ENCODE measurements at regions not wholly inside any gene's neighbourhood (a gene's known extent, or its start where the extent isn't known, plus 50 kb on each side); places are given as distances from the start of the nearest gene placed in this dataset.

- no peak overlapping the region for H3K4me3 ChIP-seq (ENCODE audit: low read depth in 1 of 2, low read length in 2 of 2)
- no peaks in the 10 kb centered on the region for H3K9me3 ChIP-seq (ENCODE audit: low read length)
- H3K27me3 ChIP-seq (ENCODE audit: control insufficient read depth in 1 of 2, insufficient read depth in 2 of 2, low read length in 2 of 2), result no peaks in the 10 kb centered on the region
- H3K4me1 ChIP-seq (ENCODE audit: insufficient read depth, low read length), result no peaks in the 10 kb centered on the region
- no peak overlapping the region for H3K27ac ChIP-seq (ENCODE audit: low read depth, low read length)
- no peak overlapping the region for H3K9ac ChIP-seq (ENCODE audit: low read length)
- H3K36me3 ChIP-seq (ENCODE audit: insufficient read depth, low read length), result no peaks in the 10 kb centered on the region
These were observed 491.9 kb upstream of the TUSC1 start for GRCh38 chr9:26170190-26170589.

- Histone ChIP-seq H3K9me3 (ENCODE audit: low read length) (no peaks in the 10 kb centered on the region), H3K4me1 (ENCODE audit: insufficient read depth, low read length) (no peaks in the 10 kb centered on the region), H3K9ac (ENCODE audit: low read length) (no peak overlapping the region), H3K36me3 (ENCODE audit: insufficient read depth, low read length) (no peaks in the 10 kb centered on the region), H3K4me3 (ENCODE audit: low read depth in 1 of 2, low read length in 2 of 2) (no peak overlapping the region), H3K27ac (ENCODE audit: low read depth, low read length) (no peak overlapping the region), H3K27me3 (ENCODE audit: control insufficient read depth in 1 of 2, insufficient read depth in 2 of 2, low read length in 2 of 2) (no peaks in the 10 kb centered on the region)
These were observed 491.5 kb upstream of the TUSC1 start for GRCh38 chr9:26169708-26170107.

DNA sequence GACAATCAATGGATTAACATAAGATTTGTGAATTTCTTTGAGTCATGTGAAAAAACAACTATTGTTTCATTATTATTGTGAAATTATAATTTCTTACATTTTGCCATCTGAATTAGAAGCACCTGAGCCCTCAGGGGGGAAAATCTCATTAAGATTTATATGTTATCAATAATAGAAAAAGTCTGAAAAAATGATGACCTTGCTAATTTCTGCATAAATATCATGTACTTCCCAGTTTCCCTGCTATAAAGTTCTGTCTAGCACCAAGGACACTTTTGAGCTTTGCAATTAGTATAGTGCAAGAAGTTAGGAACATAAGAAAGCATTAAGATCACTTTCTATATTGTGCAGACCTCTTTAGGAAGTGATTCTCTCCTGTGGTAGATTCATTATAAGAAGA lies 488.3 kb upstream of the TUSC1 start:
- H3K4me3 ChIP-seq (ENCODE audit: low read depth in 1 of 2, low read length in 2 of 2), result no peak overlapping the region
- no peak overlapping the region for H3K9ac ChIP-seq (ENCODE audit: low read length)
- no peaks in the 10 kb centered on the region for H3K9me3 ChIP-seq (ENCODE audit: low read length)
- no peak overlapping the region for H3K27ac ChIP-seq (ENCODE audit: low read depth, low read length)
- H3K36me3 ChIP-seq (ENCODE audit: insufficient read depth, low read length), result no peaks in the 10 kb centered on the region
- no peaks in the 10 kb centered on the region for H3K4me1 ChIP-seq (ENCODE audit: insufficient read depth, low read length)
- no peaks in the 10 kb centered on the region for H3K27me3 ChIP-seq (ENCODE audit: control insufficient read depth in 1 of 2, insufficient read depth in 2 of 2, low read length in 2 of 2)

- H3K4me1 ChIP-seq (ENCODE audit: insufficient read depth, low read length), result no peaks in the 10 kb centered on the region
These were observed 487.2 kb upstream of the TUSC1 start for GRCh38 chr9:26165426-26165825.

DNA sequence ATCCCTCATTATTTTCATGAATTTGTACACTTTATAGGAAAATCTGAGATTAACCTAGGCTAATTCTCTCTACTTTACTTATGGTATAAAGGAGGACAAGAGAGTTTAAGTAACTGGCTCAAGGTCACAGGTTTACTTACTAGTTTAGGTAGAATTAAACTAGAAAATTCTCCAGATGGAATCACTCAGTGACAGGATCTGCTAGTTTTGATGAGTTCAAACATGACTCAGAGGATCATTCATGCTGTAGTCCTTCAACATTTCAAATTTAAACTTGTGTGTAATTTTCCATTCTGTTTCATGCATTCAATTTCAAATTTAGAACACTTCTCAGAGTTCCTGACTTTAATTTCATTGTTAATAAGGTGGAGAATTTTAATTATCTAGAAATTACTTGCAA lies 485.7 kb upstream of the TUSC1 start:
- Histone ChIP-seq H3K27ac (ENCODE audit: low read depth, low read length) (no peak overlapping the region), H3K9ac (ENCODE audit: low read length) (no peak overlapping the region), H3K27me3 (ENCODE audit: control insufficient read depth in 1 of 2, insufficient read depth in 2 of 2, low read length in 2 of 2) (no peaks in the 10 kb centered on the region), H3K36me3 (ENCODE audit: insufficient read depth, low read length) (no peaks in the 10 kb centered on the region), H3K9me3 (ENCODE audit: low read length) (no peaks in the 10 kb centered on the region), H3K4me1 (ENCODE audit: insufficient read depth, low read length) (no peaks in the 10 kb centered on the region), H3K4me3 (ENCODE audit: low read depth in 1 of 2, low read length in 2 of 2) (no peak overlapping the region)

More at GRCh38 chr9:26165426-26165825, 487.2 kb upstream of the TUSC1 start:
- Histone ChIP-seq H3K27ac (ENCODE audit: low read depth, low read length) (no peak overlapping the region), H3K9ac (ENCODE audit: low read length) (no peak overlapping the region), H3K4me3 (ENCODE audit: low read depth in 1 of 2, low read length in 2 of 2) (no peak overlapping the region), H3K27me3 (ENCODE audit: control insufficient read depth in 1 of 2, insufficient read depth in 2 of 2, low read length in 2 of 2) (no peaks in the 10 kb centered on the region), H3K36me3 (ENCODE audit: insufficient read depth, low read length) (no peaks in the 10 kb centered on the region), H3K9me3 (ENCODE audit: low read length) (no peaks in the 10 kb centered on the region)

DNA sequence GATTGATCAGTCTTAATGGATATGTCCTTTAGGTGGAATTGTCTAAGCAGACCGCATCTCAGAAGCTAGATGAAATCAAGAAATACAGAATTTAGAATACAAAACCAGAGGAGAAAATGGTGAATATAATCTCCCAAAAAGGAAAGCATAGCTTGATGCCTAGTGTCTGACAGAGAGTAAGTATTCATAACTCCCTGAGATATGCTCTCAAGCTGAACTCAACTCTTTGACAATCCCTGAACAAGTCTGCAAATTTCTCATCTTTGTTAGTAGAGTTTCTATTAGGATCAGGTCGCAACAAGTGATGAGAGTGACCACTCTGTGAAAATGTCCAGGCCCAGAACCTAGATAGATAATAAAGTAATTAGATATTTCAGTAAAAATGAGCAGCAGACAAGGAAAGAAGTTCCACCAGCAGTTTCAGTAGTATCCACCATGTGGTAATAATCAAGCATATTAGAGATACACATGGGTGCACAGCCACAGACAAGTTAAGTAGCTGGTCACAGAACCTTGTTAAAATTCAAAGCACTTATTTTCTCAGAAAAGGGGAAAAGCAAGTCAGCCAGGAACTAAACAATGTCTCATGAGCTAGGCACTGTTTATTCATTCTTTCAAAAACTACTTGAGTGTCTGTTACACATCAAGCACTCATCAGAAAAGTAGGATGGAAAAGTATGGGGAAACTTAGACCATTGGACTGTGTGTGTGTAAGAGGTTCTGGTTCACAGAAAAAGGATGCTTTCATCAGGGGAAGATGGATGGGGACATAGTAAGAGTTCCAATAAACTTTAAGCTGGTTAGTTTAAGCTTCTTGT lies 481.5 kb upstream of the TUSC1 start:
- Histone ChIP-seq H3K27ac (ENCODE audit: low read depth, low read length) (no peak overlapping the region), H3K9ac (ENCODE audit: low read length) (no peak overlapping the region), H3K4me1 (ENCODE audit: insufficient read depth, low read length) (no peaks in the 10 kb centered on the region), H3K4me3 (ENCODE audit: low read depth in 1 of 2, low read length in 2 of 2) (no peak overlapping the region), H3K9me3 (ENCODE audit: low read length) (no peaks in the 10 kb centered on the region), H3K27me3 (ENCODE audit: control insufficient read depth in 1 of 2, insufficient read depth in 2 of 2, low read length in 2 of 2) (no peaks in the 10 kb centered on the region), H3K36me3 (ENCODE audit: insufficient read depth, low read length) (no peaks in the 10 kb centered on the region)

- Histone ChIP-seq H3K9ac (ENCODE audit: low read length) (no peak overlapping the region), H3K27me3 (ENCODE audit: control insufficient read depth in 1 of 2, insufficient read depth in 2 of 2, low read length in 2 of 2) (no peaks in the 10 kb centered on the region), H3K27ac (ENCODE audit: low read depth, low read length) (no peak overlapping the region), H3K36me3 (ENCODE audit: insufficient read depth, low read length) (no peaks in the 10 kb centered on the region), H3K4me1 (ENCODE audit: insufficient read depth, low read length) (no peaks in the 10 kb centered on the region), H3K4me3 (ENCODE audit: low read depth in 1 of 2, low read length in 2 of 2) (no peak overlapping the region), H3K9me3 (ENCODE audit: low read length) (no peaks in the 10 kb centered on the region)
These were observed 480.4 kb upstream of the TUSC1 start for GRCh38 chr9:26158631-26159150.

DNA sequence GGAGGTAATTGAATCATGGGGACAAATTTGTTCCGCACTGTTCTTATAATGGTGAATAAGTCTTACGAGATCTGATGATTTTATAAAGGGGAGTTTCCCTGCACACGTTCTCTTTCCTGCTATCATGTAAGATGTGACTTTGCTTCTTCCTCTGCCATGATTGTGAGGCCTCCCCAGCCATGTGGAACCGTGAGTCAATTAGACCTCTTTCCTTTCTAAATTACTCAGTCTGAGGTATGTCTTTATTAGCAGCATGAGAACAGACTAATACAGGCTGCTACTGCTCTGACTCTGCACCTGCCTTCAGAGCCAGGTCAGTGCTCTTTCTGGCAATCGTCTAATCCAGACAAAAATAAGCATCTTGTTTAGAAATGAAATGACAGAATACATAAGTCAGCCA lies 479.2 kb upstream of the TUSC1 start:
- Histone ChIP-seq H3K9me3 (ENCODE audit: low read length) (no peaks in the 10 kb centered on the region), H3K27ac (ENCODE audit: low read depth, low read length) (no peak overlapping the region), H3K36me3 (ENCODE audit: insufficient read depth, low read length) (no peaks in the 10 kb centered on the region), H3K4me3 (ENCODE audit: low read depth in 1 of 2, low read length in 2 of 2) (no peak overlapping the region), H3K9ac (ENCODE audit: low read length) (no peak overlapping the region), H3K27me3 (ENCODE audit: control insufficient read depth in 1 of 2, insufficient read depth in 2 of 2, low read length in 2 of 2) (no peaks in the 10 kb centered on the region), H3K4me1 (ENCODE audit: insufficient read depth, low read length) (no peaks in the 10 kb centered on the region)

GRCh38 chr9:26152350-26152749 lies 474.1 kb upstream of the TUSC1 start:
- Histone ChIP-seq H3K36me3 (ENCODE audit: insufficient read depth, low read length) (no peaks in the 10 kb centered on the region), H3K9ac (ENCODE audit: low read length) (no peak overlapping the region), H3K27ac (ENCODE audit: low read depth, low read length) (no peak overlapping the region), H3K4me1 (ENCODE audit: insufficient read depth, low read length) (no peaks in the 10 kb centered on the region), H3K9me3 (ENCODE audit: low read length) (no peaks in the 10 kb centered on the region), H3K27me3 (ENCODE audit: control insufficient read depth in 1 of 2, insufficient read depth in 2 of 2, low read length in 2 of 2) (no peaks in the 10 kb centered on the region), H3K4me3 (ENCODE audit: low read depth in 1 of 2, low read length in 2 of 2) (no peak overlapping the region)

GRCh38 chr9:26148128-26148527 lies 469.9 kb upstream of the TUSC1 start:
- H3K27ac ChIP-seq (ENCODE audit: low read depth, low read length), result no peak overlapping the region

DNA sequence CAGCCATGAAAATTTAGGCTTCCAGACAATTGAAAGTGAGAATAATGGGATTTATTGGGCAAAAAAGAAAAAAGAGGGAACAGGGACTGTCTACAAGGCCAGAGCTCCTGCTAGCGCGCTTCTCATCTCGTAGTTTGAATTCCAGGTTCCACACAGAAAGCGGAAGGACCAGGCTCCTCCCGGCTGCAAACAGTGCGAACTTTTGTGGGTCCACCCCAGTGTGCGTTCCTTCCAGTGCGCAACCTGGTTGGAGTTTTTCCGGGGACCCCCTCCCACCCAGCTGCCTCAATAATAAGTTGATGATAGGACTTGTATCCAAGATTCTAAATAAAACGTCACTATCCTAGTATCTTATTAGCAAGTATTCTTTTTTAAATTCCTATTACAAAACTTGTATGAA lies 467.7 kb upstream of the TUSC1 start:
- no peak overlapping the region for H3K27ac ChIP-seq (ENCODE audit: low read depth, low read length)
- no peaks in the 10 kb centered on the region for H3K4me1 ChIP-seq (ENCODE audit: insufficient read depth, low read length)
- no peaks in the 10 kb centered on the region for H3K36me3 ChIP-seq (ENCODE audit: insufficient read depth, low read length)
- no peaks in the 10 kb centered on the region for H3K9me3 ChIP-seq (ENCODE audit: low read length)
- no peaks in the 10 kb centered on the region for H3K27me3 ChIP-seq (ENCODE audit: control insufficient read depth in 1 of 2, insufficient read depth in 2 of 2, low read length in 2 of 2)
- no peak overlapping the region for H3K4me3 ChIP-seq (ENCODE audit: low read depth in 1 of 2, low read length in 2 of 2)
- H3K9ac ChIP-seq (ENCODE audit: low read length), result no peak overlapping the region

More at GRCh38 chr9:26148128-26148527, 469.9 kb upstream of the TUSC1 start:
- Histone ChIP-seq H3K4me1 (ENCODE audit: insufficient read depth, low read length) (no peaks in the 10 kb centered on the region), H3K27me3 (ENCODE audit: control insufficient read depth in 1 of 2, insufficient read depth in 2 of 2, low read length in 2 of 2) (no peaks in the 10 kb centered on the region), H3K9ac (ENCODE audit: low read length) (no peak overlapping the region), H3K4me3 (ENCODE audit: low read depth in 1 of 2, low read length in 2 of 2) (no peak overlapping the region), H3K36me3 (ENCODE audit: insufficient read depth, low read length) (no peaks in the 10 kb centered on the region), H3K9me3 (ENCODE audit: low read length) (no peaks in the 10 kb centered on the region)

- H3K36me3 ChIP-seq (ENCODE audit: insufficient read depth, low read length), result no peaks in the 10 kb centered on the region
- H3K27me3 ChIP-seq (ENCODE audit: control insufficient read depth in 1 of 2, insufficient read depth in 2 of 2, low read length in 2 of 2), result no peaks in the 10 kb centered on the region
- no peak overlapping the region for H3K27ac ChIP-seq (ENCODE audit: low read depth, low read length)
- H3K4me1 ChIP-seq (ENCODE audit: insufficient read depth, low read length), result no peaks in the 10 kb centered on the region
- H3K9me3 ChIP-seq (ENCODE audit: low read length), result no peaks in the 10 kb centered on the region
- no peak overlapping the region for H3K4me3 ChIP-seq (ENCODE audit: low read depth in 1 of 2, low read length in 2 of 2)
- H3K9ac ChIP-seq (ENCODE audit: low read length), result no peak overlapping the region
These were observed 464.4 kb upstream of the TUSC1 start for GRCh38 chr9:26142631-26143030.
